GM19043 (cell line): ENCODE measurements at regions not wholly inside any gene's neighbourhood (a gene's known extent, or its start where the extent isn't known, plus 50 kb on each side); places are given as distances from the start of the nearest gene placed in this dataset.

ENCODE experiments used
- ATAC-seq: cut with Tn5 transposase; IDR thresholded peaks from one replicate; pipeline ENCODE4 v1.9.1; 2021; ENCODE audit warnings: low read depth; ENCODE audit not compliant: unreplicated experiment

GRCh38 chrX:20399728-20400414 is 133.2 kb upstream of the RPS6KA3 start:
- ATAC-seq = no peak

- ATAC-seq = no peak
Measured at GRCh38 chrX:20397587-20397986, 130.9 kb upstream of the RPS6KA3 start.

- no peak for ATAC-seq
Measured at GRCh38 chrX:20394451-20394850, 127.7 kb upstream of the RPS6KA3 start.

- ATAC-seq = no peak
Measured at GRCh38 chrX:20393944-20394343, 127.2 kb upstream of the RPS6KA3 start.

GRCh38 chrX:20388594-20388993 is 121.9 kb upstream of the RPS6KA3 start:
- ATAC-seq = no peak

GRCh38 chrX:20383477-20383876 is 116.8 kb upstream of the RPS6KA3 start:
- ATAC-seq = no peak

GRCh38 chrX:20382518-20383297 is 116.0 kb upstream of the RPS6KA3 start:
- no peak for ATAC-seq

GRCh38 chrX:20382082-20382481 is 115.4 kb upstream of the RPS6KA3 start:
- no peak for ATAC-seq

- peak; percentile 42 for ATAC-seq
Measured at GRCh38 chrX:20378233-20378920, 111.7 kb upstream of the RPS6KA3 start.

GRCh38 chrX:20374900-20375438 is 108.3 kb upstream of the RPS6KA3 start:
- no peak for ATAC-seq

- no peak for ATAC-seq
Measured at GRCh38 chrX:20374450-20374849, 107.7 kb upstream of the RPS6KA3 start.

- no peak for ATAC-seq
Measured at GRCh38 chrX:20373063-20373462, 106.4 kb upstream of the RPS6KA3 start.

GRCh38 chrX:20372533-20372932 is 105.8 kb upstream of the RPS6KA3 start:
- ATAC-seq = no peak

GRCh38 chrX:20369468-20369867 is 102.8 kb upstream of the RPS6KA3 start:
- no peak for ATAC-seq

GRCh38 chrX:20364238-20364637 is 97.5 kb upstream of the RPS6KA3 start:
- no peak for ATAC-seq

GRCh38 chrX:20363275-20363674 is 96.6 kb upstream of the RPS6KA3 start:
- ATAC-seq = no peak

- ATAC-seq = no peak
Measured at GRCh38 chrX:20362268-20363267, 95.9 kb upstream of the RPS6KA3 start.

- ATAC-seq = no peak
Measured at GRCh38 chrX:20361890-20362262, 95.2 kb upstream of the RPS6KA3 start.

- no peak for ATAC-seq
Measured at GRCh38 chrX:20361081-20361889, 94.6 kb upstream of the RPS6KA3 start.
